ENCODE measurements at regions not wholly inside any gene's neighbourhood (a gene's known extent, or its start where the extent isn't known, plus 50 kb on each side); places are given as distances from the start of the nearest gene placed in this dataset.

- TF ChIP-seq CTCF (IDR thresholded peaks at IDR 0.05; ENCODE audit: insufficient read depth, missing control alignments) = no peak
These were observed 119.4 kb upstream of the RAI14 start for GRCh38 chr5:34536699-34537098.

GRCh38 chr5:34538026-34538672 lies 118.0 kb upstream of the RAI14 start:
- peak; percentile 42 for TF ChIP-seq CTCF (IDR thresholded peaks at IDR 0.05; ENCODE audit: insufficient read depth, missing control alignments)

More at GRCh38 chr5:34536699-34537098, 119.4 kb upstream of the RAI14 start:
- FAIRE-seq = no peak
- DNase-seq (ENCODE audit: insufficient read length, low spot score) = no peak

GRCh38 chr5:34539183-34539582 lies 116.9 kb upstream of the RAI14 start:
- DNase-seq (ENCODE audit: insufficient read length, low spot score) (no peak), FAIRE-seq (no peak)
- no peak for TF ChIP-seq CTCF (IDR thresholded peaks at IDR 0.05; ENCODE audit: insufficient read depth, missing control alignments)

More at GRCh38 chr5:34538026-34538672, 118.0 kb upstream of the RAI14 start:
- DNase-seq (ENCODE audit: insufficient read length, low spot score) = no peak
- FAIRE-seq = no peak

GRCh38 chr5:34541067-34541466 lies 115.1 kb upstream of the RAI14 start:
- no peak for TF ChIP-seq CTCF (IDR thresholded peaks at IDR 0.05; ENCODE audit: insufficient read depth, missing control alignments)
- FAIRE-seq = no peak
- no peak for DNase-seq (ENCODE audit: insufficient read length, low spot score)

- no peak for TF ChIP-seq CTCF (IDR thresholded peaks at IDR 0.05; ENCODE audit: insufficient read depth, missing control alignments)
- no peak for DNase-seq (ENCODE audit: insufficient read length, low spot score)
- FAIRE-seq = no peak
These were observed 113.3 kb upstream of the RAI14 start for GRCh38 chr5:34542818-34543217.

- DNase-seq (ENCODE audit: insufficient read length, low spot score) = no peak
- no peak for TF ChIP-seq CTCF (IDR thresholded peaks at IDR 0.05; ENCODE audit: insufficient read depth, missing control alignments)
- FAIRE-seq = no peak
These were observed 112.4 kb upstream of the RAI14 start for GRCh38 chr5:34543687-34544086.

GRCh38 chr5:34544403-34544802 lies 111.7 kb upstream of the RAI14 start:
- DNase-seq (ENCODE audit: insufficient read length, low spot score) = no peak
- FAIRE-seq = no peak

More at GRCh38 chr5:34544403-34544802, 111.7 kb upstream of the RAI14 start:
- no peak for TF ChIP-seq CTCF (IDR thresholded peaks at IDR 0.05; ENCODE audit: insufficient read depth, missing control alignments)
